ENCODE measurements at regions not wholly inside any gene's neighbourhood (a gene's known extent, or its start where the extent isn't known, plus 50 kb on each side); places are given as distances from the start of the nearest gene placed in this dataset.
"Not testable (repeated sequence)": the region's sequence is repeated elsewhere in the genome, so short reads cannot be mapped to it uniquely, and the experiment has no call there.

- DNase-seq = no peak
- no peak overlapping the region for H2AFZ ChIP-seq (ENCODE audit: low read depth)
- no peaks in the 10 kb centered on the region for H3F3A ChIP-seq (replicated peaks; ENCODE audit: insufficient read depth)
- H3K27me3 ChIP-seq (ENCODE audit: insufficient read depth) = no peaks in the 10 kb centered on the region
- no peak overlapping the region for H3K27ac ChIP-seq (ENCODE audit: low read depth in 2 of 2, low read length in 1 of 2)
- no peaks in the 10 kb centered on the region; a peak in 1 of 4 replicates for H3K4me1 ChIP-seq (ENCODE audit: control insufficient read depth in 1 of 2, insufficient read depth in 2 of 2, low read depth in 1 of 2, low read length in 1 of 2)
- CTCF ChIA-PET = interaction anchor here (0.9 to 1.3 kb wide), 2 partner anchors 10 to 297 kb away, joined by 3 to 5 read pairs; no protein-coding TSS in a partner anchor
- POLR2A ChIA-PET = no interaction called here
- H3K79me2 ChIP-seq (ENCODE audit: insufficient read depth) = no peaks in the 10 kb centered on the region
- H3K9me2 ChIP-seq = no peaks in the 10 kb centered on the region
- no peak overlapping the region for H3K9ac ChIP-seq
- no peak for TF ChIP-seq TCF12 (IDR thresholded peaks at IDR 0.05)
- TF ChIP-seq RCOR1 (IDR thresholded peaks at IDR 0.05; ENCODE audit: low read length) = no peak
- TF ChIP-seq GABPA (IDR thresholded peaks at IDR 0.05; ENCODE audit: low read depth) = no peak
- TF ChIP-seq, protein P1, sequence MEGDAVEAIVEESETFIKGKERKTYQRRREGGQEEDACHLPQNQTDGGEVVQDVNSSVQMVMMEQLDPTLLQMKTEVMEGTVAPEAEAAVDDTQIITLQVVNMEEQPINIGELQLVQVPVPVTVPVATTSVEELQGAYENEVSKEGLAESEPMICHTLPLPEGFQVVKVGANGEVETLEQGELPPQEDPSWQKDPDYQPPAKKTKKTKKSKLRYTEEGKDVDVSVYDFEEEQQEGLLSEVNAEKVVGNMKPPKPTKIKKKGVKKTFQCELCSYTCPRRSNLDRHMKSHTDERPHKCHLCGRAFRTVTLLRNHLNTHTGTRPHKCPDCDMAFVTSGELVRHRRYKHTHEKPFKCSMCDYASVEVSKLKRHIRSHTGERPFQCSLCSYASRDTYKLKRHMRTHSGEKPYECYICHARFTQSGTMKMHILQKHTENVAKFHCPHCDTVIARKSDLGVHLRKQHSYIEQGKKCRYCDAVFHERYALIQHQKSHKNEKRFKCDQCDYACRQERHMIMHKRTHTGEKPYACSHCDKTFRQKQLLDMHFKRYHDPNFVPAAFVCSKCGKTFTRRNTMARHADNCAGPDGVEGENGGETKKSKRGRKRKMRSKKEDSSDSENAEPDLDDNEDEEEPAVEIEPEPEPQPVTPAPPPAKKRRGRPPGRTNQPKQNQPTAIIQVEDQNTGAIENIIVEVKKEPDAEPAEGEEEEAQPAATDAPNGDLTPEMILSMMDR (IDR thresholded peaks at IDR 0.05) = no peak
- no peak for TF ChIP-seq MXI1 (IDR thresholded peaks at IDR 0.05; ENCODE audit: low read depth, low read length)
- TF ChIP-seq ZBTB33 (IDR thresholded peaks at IDR 0.05; ENCODE audit: borderline replicate concordance, low read depth) = no peak
- TF ChIP-seq MEF2A (IDR thresholded peaks at IDR 0.05; ENCODE audit: borderline replicate concordance, low read depth) = no peak
- TF ChIP-seq RFX5 (IDR thresholded peaks at IDR 0.05; ENCODE audit: low read length) = no peak
- TF ChIP-seq, protein P2, sequence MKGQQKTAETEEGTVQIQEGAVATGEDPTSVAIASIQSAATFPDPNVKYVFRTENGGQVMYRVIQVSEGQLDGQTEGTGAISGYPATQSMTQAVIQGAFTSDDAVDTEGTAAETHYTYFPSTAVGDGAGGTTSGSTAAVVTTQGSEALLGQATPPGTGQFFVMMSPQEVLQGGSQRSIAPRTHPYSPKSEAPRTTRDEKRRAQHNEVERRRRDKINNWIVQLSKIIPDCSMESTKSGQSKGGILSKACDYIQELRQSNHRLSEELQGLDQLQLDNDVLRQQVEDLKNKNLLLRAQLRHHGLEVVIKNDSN (IDR thresholded peaks at IDR 0.05; ENCODE audit: borderline replicate concordance, low read depth) = no peak
- no peak for TF ChIP-seq ELF1 (IDR thresholded peaks at IDR 0.05)
- no peak for TF ChIP-seq POLR2AphosphoS5 (IDR thresholded peaks at IDR 0.05; ENCODE audit: low read depth, low read length)
- TF ChIP-seq TEAD4 (IDR thresholded peaks at IDR 0.05; ENCODE audit: borderline replicate concordance, insufficient read depth) = no peak
- no peak for TF ChIP-seq RXRA (IDR thresholded peaks at IDR 0.05; ENCODE audit: borderline replicate concordance, low read depth)
- H3K4me2 ChIP-seq = no peak overlapping the region
- H4K20me1 ChIP-seq (ENCODE audit: insufficient read depth) = no peaks in the 10 kb centered on the region
- 2% methylated on average over 2 of the region's 2 CpGs for WGBS (ENCODE audit: low lambda C conversion rate)
- no peaks in the 10 kb centered on the region for H3K36me3 ChIP-seq (replicated peaks in 1 of 2; ENCODE audit: control insufficient read depth in 1 of 2, insufficient read depth in 2 of 2, low read length in 1 of 2)
- no peaks in the 10 kb centered on the region for H3K9me3 ChIP-seq
- no peak overlapping the region for H3K4me3 ChIP-seq (ENCODE audit: low read depth in 2 of 2, low read length in 1 of 2)
These were observed 67.8 kb downstream of the CCDC59 start for GRCh38 chr12:82290415-82290814.

GRCh38 chr12:82281335-82281734 lies 76.9 kb downstream of the CCDC59 start:
- H3K4me3 ChIP-seq (ENCODE audit: low read depth in 2 of 2, low read length in 1 of 2); H3K27ac ChIP-seq (ENCODE audit: low read depth in 2 of 2, low read length in 1 of 2); POLR2A ChIA-PET; H3K36me3 ChIP-seq (replicated peaks in 1 of 2; ENCODE audit: control insufficient read depth in 1 of 2, insufficient read depth in 2 of 2, low read length in 1 of 2); H3F3A ChIP-seq (replicated peaks; ENCODE audit: insufficient read depth); H3K79me2 ChIP-seq (ENCODE audit: insufficient read depth); H2AFZ ChIP-seq (ENCODE audit: low read depth); H3K9ac ChIP-seq; H3K9me2 ChIP-seq; H3K4me2 ChIP-seq; H4K20me1 ChIP-seq (ENCODE audit: insufficient read depth); H3K9me3 ChIP-seq; H3K27me3 ChIP-seq (ENCODE audit: insufficient read depth); H3K4me1 ChIP-seq (ENCODE audit: control insufficient read depth in 1 of 2, insufficient read depth in 2 of 2, low read depth in 1 of 2, low read length in 1 of 2); DNase-seq: not testable (repeated sequence)
- CTCF ChIA-PET = interaction anchor here (0.8 kb wide), 1 partner anchor 20 kb away, joined by 3 read pairs; no protein-coding TSS in a partner anchor
- 0% methylated on average over 1 of the region's 1 CpG for WGBS (ENCODE audit: low lambda C conversion rate)
